Panc1 (cell line): ENCODE measurements at regions not wholly inside any gene's neighbourhood (a gene's known extent, or its start where the extent isn't known, plus 50 kb on each side); places are given as distances from the start of the nearest gene placed in this dataset.

Experiments used
- ATAC-seq: fragments of 200-7000 bp; cut with Tn5 transposase; 2 replicates; pipeline ENCODE4 v1.9.1; 2020; ENCODE audit warnings: mild to moderate bottlenecking, moderate library complexity
- BruUV-seq: library from RNA; stranded (reverse); fragments of 400-500 nt; replicated peaks from 2 replicates; lab custom pipeline; 2021; lab: Mats Ljungman, UMichigan
- CTCF ChIA-PET: fragments of 300-600 bp; sonication (Branson Sonifier 250); formaldehyde crosslinking; loops from one replicate; lab custom pipeline; 2022; ENCODE audit warnings: antibody characterized with exemption; lab: Charles Lee
- POLR2A ChIA-PET: fragments of 300-600 bp; sonication (Branson Sonifier 250); formaldehyde crosslinking; loops from one replicate; lab custom pipeline; 2022; ENCODE audit warnings: antibody characterized with exemption; lab: Charles Lee
- DNase-seq: peaks from one replicate; pipeline ENCODE4 v3.0.0-alpha.2; 2010; ENCODE audit warnings: low read depth, low spot score
- H3K27ac ChIP-seq: 2 replicates; pipeline ENCODE4 v1.5.1; 2011; ENCODE audit warnings: mild to moderate bottlenecking, low read length, inconsistent platforms
- H3K27me3 ChIP-seq: fragments of 200-500 bp; sonication (Bioruptor generic); 2 replicates; pipeline ENCODE4 v1.6.0; 2014; ENCODE audit warnings: low read length, inconsistent platforms; ENCODE audit not compliant: control insufficient read depth, insufficient read depth
- H3K36me3 ChIP-seq: fragments of 200-500 bp; sonication (Bioruptor generic); 2 replicates; pipeline ENCODE4 v1.5.1; 2014; ENCODE audit warnings: inconsistent platforms, mild to moderate bottlenecking, low read length, moderate library complexity; ENCODE audit not compliant: control insufficient read depth, insufficient read depth
- H3K4me1 ChIP-seq: 2 replicates; pipeline ENCODE4 v1.5.1; 2011; ENCODE audit warnings: inconsistent platforms, mild to moderate bottlenecking, low read length, moderate library complexity; ENCODE audit not compliant: control insufficient read depth, insufficient read depth
- H3K4me3 ChIP-seq, 2 experiments: 2 replicates each; pipeline ENCODE4 v1.5.1; 2011 to 2012; ENCODE audit warnings: low read depth in 2 of 2, low read length in 2 of 2, mild to moderate bottlenecking in 2 of 2, inconsistent platforms in 1 of 2, moderate library complexity in 1 of 2
- H3K9me3 ChIP-seq: fragments of 200-500 bp; sonication (Bioruptor generic); 2 replicates; pipeline ENCODE4 v1.5.1; 2014; ENCODE audit warnings: low read depth, mild to moderate bottlenecking, inconsistent platforms, low read length, moderate library complexity; ENCODE audit not compliant: control insufficient read depth, insufficient read depth
- POLR2AphosphoS5 ChIP-seq: IDR thresholded peaks from 2 replicates; pipeline ENCODE4 v1.6.1; 2012; ENCODE audit warnings: mild to moderate bottlenecking, low read depth, low read length, moderate library complexity
- SIN3A ChIP-seq: IDR thresholded peaks from 2 replicates; pipeline ENCODE4 v1.6.1; 2012; ENCODE audit warnings: low read depth, mild to moderate bottlenecking, low read length, moderate library complexity, borderline replicate concordance; ENCODE audit not compliant: insufficient read depth
- TCF7L2 ChIP-seq: IDR thresholded peaks from 2 replicates; pipeline ENCODE4 v1.6.1; 2011; ENCODE audit warnings: mild to moderate bottlenecking, low read depth, low read length, inconsistent platforms
- in situ Hi-C: cut with HindIII; loops from 2 replicates; pipeline ENCODE4 v1.10.0; 2016; ENCODE audit warnings: low sequenced_read_pairs, low pct_unique_long_range_greater_than_20kb
- intact Hi-C: fragments of 100-400 bp; cut with micrococcal nuclease; formaldehyde crosslinking; loops from one replicate; pipeline ENCODE4 v1.10.0; 2022; ENCODE audit not compliant: unreplicated experiment
- TF ChIP-seq, protein P1 (sequence below): fragments of 450-650 bp; IDR thresholded peaks from 2 replicates; pipeline ENCODE4 v1.5.1; 2017; ENCODE audit warnings: mild to moderate bottlenecking
- TF ChIP-seq, protein P2 (sequence below), 2 experiments: IDR thresholded peaks; 2 replicates each; pipeline ENCODE4 v1.6.1; 2011 to 2012; ENCODE audit warnings: low read depth in 2 of 2, control low read depth in 1 of 2, low read length in 1 of 2, mild to moderate bottlenecking in 1 of 2, moderate library complexity in 1 of 2; ENCODE audit not compliant: insufficient read depth in 1 of 2

DNA sequence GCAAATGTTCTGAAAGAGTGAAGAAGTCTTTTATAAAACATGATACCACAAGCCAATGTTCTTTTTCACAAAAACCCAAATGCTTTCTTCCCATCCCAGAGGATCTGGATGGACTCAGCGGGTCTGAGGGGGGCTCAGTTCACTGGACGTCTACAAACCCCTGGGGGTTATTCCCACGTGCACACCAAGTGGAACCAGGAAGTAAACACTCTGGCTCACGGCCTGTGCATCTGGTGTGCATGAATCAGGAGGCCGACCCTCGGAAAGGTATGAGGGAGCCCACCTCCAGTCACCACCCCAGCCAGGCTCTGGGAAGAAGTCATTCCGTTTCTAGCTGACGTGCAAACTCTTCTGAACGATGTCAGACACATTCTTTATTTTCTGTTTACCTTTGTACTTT, 252.2 kb downstream of the DLL1 start:
- TF ChIP-seq POLR2AphosphoS5 (no peak), TCF7L2 (no peak), SIN3A (no peak)
- TF ChIP-seq, protein P1, sequence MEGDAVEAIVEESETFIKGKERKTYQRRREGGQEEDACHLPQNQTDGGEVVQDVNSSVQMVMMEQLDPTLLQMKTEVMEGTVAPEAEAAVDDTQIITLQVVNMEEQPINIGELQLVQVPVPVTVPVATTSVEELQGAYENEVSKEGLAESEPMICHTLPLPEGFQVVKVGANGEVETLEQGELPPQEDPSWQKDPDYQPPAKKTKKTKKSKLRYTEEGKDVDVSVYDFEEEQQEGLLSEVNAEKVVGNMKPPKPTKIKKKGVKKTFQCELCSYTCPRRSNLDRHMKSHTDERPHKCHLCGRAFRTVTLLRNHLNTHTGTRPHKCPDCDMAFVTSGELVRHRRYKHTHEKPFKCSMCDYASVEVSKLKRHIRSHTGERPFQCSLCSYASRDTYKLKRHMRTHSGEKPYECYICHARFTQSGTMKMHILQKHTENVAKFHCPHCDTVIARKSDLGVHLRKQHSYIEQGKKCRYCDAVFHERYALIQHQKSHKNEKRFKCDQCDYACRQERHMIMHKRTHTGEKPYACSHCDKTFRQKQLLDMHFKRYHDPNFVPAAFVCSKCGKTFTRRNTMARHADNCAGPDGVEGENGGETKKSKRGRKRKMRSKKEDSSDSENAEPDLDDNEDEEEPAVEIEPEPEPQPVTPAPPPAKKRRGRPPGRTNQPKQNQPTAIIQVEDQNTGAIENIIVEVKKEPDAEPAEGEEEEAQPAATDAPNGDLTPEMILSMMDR = no peak
- TF ChIP-seq, protein P2, sequence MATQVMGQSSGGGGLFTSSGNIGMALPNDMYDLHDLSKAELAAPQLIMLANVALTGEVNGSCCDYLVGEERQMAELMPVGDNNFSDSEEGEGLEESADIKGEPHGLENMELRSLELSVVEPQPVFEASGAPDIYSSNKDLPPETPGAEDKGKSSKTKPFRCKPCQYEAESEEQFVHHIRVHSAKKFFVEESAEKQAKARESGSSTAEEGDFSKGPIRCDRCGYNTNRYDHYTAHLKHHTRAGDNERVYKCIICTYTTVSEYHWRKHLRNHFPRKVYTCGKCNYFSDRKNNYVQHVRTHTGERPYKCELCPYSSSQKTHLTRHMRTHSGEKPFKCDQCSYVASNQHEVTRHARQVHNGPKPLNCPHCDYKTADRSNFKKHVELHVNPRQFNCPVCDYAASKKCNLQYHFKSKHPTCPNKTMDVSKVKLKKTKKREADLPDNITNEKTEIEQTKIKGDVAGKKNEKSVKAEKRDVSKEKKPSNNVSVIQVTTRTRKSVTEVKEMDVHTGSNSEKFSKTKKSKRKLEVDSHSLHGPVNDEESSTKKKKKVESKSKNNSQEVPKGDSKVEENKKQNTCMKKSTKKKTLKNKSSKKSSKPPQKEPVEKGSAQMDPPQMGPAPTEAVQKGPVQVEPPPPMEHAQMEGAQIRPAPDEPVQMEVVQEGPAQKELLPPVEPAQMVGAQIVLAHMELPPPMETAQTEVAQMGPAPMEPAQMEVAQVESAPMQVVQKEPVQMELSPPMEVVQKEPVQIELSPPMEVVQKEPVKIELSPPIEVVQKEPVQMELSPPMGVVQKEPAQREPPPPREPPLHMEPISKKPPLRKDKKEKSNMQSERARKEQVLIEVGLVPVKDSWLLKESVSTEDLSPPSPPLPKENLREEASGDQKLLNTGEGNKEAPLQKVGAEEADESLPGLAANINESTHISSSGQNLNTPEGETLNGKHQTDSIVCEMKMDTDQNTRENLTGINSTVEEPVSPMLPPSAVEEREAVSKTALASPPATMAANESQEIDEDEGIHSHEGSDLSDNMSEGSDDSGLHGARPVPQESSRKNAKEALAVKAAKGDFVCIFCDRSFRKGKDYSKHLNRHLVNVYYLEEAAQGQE (IDR thresholded peaks at IDR 0.05; ENCODE audit: insufficient read depth in 1 of 2, low read depth in 2 of 2, low read length in 1 of 2) = no peak
- H3K4me3 ChIP-seq = no peak overlapping the region
- ChIA-PET CTCF (no interaction called here), POLR2A (no interaction called here)
- DNase-seq (no peak), ATAC-seq (no peak)
- intact Hi-C loops (no loop called here), in situ Hi-C loops (no loop called here)
- H3K9me3 ChIP-seq = no peaks in the 10 kb centered on the region
- peaks cover 19% of the 10 kb centered on the region; the same call in 1 of the 2 replicates for H3K27me3 ChIP-seq
- H3K27ac ChIP-seq = no peak overlapping the region
- H3K4me1 ChIP-seq = no peaks in the 10 kb centered on the region
- BruUV-seq = no TSS peak
- no peaks in the 10 kb centered on the region for H3K36me3 ChIP-seq

DNA sequence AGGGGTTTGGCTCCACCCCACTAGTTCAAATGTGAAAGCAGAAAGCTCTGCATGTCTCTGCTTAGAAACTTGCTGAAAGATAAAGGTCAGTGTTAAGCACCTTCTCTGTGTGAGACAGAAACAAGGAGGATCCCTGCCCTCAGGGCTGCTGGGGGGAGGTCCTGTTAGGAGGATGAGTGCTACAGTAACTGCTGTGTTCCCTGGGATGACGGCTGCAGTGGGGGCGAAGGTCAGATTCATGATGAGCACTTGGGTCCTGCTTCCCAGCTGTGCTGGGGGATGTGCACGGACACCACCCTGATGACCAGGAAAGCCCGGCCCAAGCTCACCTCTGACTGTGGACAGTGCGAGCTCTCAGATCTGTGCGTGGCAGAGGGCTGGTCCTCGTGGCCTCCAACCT, 252.6 kb downstream of the DLL1 start:
- CTCF ChIA-PET = no interaction called here
- BruUV-seq = no TSS peak
- Histone ChIP-seq H3K36me3 (no peaks in the 10 kb centered on the region), H3K27me3 (peaks cover 17% of the 10 kb centered on the region; the same call in 1 of the 2 replicates), H3K27ac (no peak overlapping the region), H3K9me3 (no peaks in the 10 kb centered on the region), H3K4me3 (no peak overlapping the region), H3K4me1 (no peaks in the 10 kb centered on the region)
- DNase-seq = no peak
- TF ChIP-seq TCF7L2 (no peak), POLR2AphosphoS5 (no peak), SIN3A (no peak)
- TF ChIP-seq, protein P2 (IDR thresholded peaks at IDR 0.05; ENCODE audit: insufficient read depth in 1 of 2, low read depth in 2 of 2, low read length in 1 of 2) = no peak
- TF ChIP-seq, protein P1 = no peak
- ATAC-seq = no peak
- in situ Hi-C loops (no loop called here), intact Hi-C loops (no loop called here)
- POLR2A ChIA-PET = no interaction called here
